GM19467 (cell line): ENCODE measurements at regions not wholly inside any gene's neighbourhood (a gene's known extent, or its start where the extent isn't known, plus 50 kb on each side); places are given as distances from the start of the nearest gene placed in this dataset.
"Not testable (repeated sequence)": the region's sequence is repeated elsewhere in the genome, so short reads cannot be mapped to it uniquely, and the experiment has no call there.

Experiments used
- ATAC-seq: cut with Tn5 transposase; IDR thresholded peaks from one replicate; pipeline ENCODE4 v1.9.1; 2021; ENCODE audit warnings: mild to moderate bottlenecking, moderate library complexity; ENCODE audit not compliant: unreplicated experiment

- ATAC-seq = no peak
Observed at GRCh38 chr12:59407799-59408198, 188.0 kb upstream of the SLC16A7 start.

GRCh38 chr12:59405992-59406391, 189.8 kb upstream of the SLC16A7 start:
- no peak for ATAC-seq

DNA sequence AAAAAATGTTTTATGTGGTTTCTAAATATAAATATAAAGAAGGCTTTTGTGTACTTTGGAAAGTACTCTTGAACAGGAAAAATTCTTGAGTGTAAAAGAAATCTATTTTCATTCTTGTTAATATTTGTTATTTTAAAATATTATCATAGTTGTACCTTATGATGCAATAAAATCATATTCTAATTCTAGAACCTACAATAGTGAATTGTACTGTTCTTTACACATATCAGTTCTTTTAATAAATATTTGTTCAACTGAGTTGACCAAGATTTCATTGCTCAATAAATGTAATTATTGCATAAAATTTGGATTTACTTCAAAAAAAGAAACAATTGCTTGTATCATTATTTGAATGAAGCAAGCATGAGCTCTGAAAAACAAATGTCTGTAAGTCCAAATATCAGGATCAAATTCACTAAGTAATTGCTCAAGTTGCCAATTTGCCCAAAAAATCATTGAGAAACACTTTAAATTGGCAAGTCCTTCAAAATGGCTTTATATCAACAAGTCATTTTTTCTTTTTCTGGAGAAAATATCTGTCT, 191.6 kb upstream of the SLC16A7 start:
- no peak for ATAC-seq

GRCh38 chr12:59403259-59403932, 192.4 kb upstream of the SLC16A7 start:
- peak; percentile 81 for ATAC-seq

GRCh38 chr12:59401862-59402261, 194.0 kb upstream of the SLC16A7 start:
- ATAC-seq = no peak

DNA sequence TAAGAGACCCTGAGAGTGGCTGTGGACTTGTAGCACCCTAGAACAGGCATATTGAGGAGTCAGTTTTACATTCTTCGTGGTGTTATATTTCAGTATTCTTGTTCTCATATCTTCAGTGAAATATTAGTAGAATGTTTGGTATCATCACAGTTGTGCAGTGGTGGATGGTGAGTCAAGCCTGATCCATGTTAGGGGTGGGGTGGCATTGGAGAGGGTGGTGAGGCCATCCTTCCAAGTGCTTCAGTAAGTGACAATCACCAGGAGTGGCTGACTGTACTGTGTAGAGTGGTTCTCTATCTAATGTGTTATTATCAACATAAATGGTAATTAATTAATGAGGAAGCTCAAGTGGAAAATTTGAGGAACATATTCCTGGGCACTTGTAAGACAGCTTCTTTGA, 197.7 kb upstream of the SLC16A7 start:
- no peak for ATAC-seq

DNA sequence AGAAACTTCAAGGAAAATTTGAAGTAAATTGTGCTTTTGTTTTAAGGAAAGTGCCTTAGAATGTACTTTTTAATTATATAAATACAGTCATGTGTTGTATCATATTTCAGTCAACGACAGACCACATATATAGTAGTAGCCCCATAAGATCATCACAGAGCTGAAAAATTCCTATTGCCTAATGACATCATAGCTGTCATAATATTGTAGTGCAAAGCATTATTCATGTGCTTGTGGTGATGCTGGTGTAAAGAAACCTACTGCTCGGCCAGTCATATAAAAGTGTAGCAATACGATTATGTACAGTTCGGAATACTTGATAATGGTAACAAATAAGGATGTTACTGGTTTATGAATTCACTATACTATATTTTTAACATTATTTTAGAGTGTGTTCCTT, 198.9 kb upstream of the SLC16A7 start:
- ATAC-seq = no peak

- ATAC-seq = no peak
Observed at GRCh38 chr12:59396519-59396918, 199.3 kb upstream of the SLC16A7 start.

DNA sequence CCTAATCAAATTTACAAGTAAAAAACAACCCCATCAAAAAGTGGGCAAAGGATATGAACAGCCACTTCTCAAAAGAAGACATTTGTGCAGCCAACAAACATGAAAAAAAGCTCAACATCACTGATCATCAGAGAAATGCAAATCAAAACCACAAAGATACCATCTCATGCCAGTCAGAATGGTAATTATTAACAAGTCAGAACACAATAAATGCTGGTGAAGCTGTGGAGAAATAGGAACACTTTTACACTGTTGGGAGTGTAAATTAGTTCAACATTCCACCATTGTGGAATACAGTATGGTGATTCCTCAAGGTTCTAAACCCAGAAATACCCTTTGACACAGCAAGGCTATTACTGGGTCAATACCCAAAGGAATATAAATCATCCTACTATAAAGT, 200.5 kb upstream of the SLC16A7 start:
- ATAC-seq = not testable (repeated sequence)

- ATAC-seq = no peak
Observed at GRCh38 chr12:59393506-59393905, 202.3 kb upstream of the SLC16A7 start.

GRCh38 chr12:59389968-59390576, 205.8 kb upstream of the SLC16A7 start:
- no peak for ATAC-seq

DNA sequence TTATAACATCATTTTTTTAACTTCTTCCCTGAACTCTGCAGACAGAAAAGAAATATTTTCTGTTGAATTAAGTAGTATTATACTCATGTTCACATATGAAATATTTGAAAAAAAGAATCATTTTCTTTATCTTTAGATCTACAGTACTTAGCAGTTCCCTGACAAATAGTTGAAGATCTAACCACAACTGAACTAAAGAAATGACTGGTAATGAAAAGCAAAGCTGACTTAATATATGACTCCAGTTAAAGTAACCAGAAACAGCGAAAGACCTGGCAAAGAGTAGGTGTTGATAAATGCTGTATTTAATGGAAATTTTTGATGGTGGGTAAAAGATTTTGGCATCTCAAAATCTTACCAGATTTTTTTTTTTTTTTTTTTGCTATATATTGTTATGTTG, 207.1 kb upstream of the SLC16A7 start:
- no peak for ATAC-seq

DNA sequence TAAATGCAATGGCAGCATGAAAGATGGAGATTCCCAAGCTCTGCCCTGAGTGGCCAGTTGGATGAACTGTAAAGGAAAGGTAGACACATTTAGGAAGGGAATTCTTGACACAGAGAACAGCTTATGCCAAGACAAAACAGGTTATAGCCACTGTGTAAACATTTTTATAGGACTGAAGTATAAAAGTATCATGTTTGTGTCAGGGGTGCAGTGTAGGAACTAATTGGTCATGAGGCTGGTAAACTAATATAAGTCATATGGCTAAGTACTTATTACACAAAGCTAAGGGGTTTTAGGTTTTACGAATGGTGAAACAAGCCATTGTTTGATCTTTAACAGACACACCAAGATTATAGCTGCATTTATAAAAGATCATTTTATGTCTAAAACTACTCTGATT, 207.7 kb upstream of the SLC16A7 start:
- ATAC-seq = no peak

GRCh38 chr12:59386236-59386635, 209.6 kb upstream of the SLC16A7 start:
- ATAC-seq = no peak

GRCh38 chr12:59383079-59383822, 212.6 kb upstream of the SLC16A7 start:
- no peak for ATAC-seq

DNA sequence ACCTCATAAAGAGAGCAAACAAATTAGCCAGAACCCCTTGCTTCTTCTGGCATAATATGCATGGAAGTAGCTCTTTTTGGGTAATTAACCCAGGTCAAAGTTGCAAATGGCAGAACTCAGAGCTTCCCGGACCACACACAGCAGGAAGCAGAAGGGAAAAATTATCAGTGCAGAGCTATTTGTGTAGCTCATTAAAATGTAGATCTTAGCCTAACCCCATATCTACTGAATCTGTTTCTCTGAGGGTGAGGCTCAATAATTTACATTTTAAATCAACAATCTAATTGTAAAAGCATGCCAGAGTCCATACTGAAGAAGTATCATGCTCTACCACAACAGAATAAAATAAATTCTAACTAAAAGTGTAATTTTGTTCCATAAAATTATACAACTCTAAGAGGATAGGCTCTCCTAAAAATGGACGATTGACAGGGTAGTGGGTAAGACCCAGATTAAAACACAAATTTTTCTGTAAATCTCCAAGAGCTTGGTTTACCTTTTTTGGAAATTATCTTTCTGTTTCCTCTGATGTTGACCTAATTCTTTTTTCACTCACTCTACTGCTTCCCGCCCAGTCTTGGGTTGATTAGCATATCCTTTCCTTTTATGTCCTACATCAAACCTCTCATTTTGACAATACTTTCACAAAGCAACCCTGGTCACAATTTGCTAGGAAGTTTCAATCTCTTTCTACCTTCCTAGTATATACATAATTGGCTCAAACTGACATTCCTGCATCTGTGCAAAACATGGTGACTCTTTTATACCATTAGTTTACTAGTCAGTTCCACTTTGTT, 213.3 kb upstream of the SLC16A7 start:
- no peak for ATAC-seq

DNA sequence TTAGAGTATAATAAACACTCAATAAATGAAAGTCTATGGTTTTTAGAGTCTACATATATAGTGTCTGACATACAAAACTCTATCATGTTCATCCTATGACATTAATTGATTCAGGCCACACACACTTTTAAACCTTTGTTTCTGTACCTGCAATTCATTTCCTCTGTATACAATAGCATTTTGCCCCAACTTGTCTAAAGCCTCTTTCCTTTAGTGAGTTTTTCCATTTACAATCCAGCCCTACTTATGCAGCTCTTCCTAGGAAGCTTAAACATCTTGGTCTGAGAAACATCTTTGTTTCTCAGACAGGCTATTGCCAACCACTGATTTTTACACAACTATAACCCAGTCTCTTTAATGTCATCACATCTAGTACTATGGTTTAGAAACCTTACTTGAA, 214.7 kb upstream of the SLC16A7 start:
- no peak for ATAC-seq

DNA sequence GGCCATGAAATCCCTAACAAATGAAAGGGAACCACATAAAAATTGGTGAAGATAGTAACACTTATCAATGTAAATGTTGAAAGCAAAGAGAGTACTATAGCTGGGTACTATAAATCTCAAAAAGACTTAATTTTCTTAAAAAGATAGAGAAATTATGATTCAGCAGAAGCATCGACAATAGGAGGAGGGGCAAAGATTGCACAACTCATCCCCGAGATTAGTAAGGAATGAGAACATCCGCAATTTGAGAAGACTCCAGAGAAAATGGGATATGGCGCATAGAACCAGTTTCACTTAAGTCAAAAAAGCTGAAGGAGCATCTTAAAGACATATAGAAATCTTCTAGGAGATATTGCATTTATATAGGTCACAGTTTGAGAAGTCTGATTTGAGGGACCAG, 220.2 kb upstream of the SLC16A7 start:
- ATAC-seq = no peak

DNA sequence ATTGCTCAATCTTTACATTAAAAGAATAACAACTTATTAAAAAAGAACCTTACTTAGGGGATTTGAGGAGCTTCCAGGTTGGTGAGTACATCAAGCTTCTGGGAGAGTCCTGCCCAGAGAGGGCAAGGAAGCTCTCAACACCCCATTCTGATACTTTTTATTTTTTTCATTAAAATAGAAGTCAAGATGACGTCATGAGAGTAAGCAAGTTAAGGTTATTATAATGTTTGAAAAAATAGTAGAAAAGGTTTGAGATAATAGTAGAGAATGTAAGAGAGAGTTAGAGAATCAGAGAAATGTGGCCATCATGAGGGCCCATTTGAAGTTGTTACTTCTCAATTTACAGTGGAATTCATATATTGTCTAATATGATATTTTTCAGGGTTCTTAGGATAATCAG, 221.0 kb upstream of the SLC16A7 start:
- no peak for ATAC-seq

DNA sequence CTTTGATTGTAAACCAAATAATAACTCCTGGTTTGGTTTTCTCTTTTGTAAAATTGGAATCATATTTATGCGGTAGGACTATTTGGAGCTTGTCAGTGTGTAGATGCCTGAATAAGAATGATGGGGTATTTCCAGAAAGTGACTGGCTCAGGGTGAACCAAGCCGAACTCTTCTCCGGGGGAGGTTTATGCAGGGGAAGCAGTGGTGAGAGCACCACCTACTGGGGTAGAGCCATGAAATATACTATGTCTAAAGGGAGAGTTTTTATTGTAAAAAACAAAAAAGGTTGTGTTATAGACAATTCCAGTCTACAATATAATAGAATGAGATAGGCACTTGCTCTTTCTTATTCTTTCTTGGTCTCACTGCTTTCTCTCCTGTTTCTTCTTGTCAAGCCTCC, 222.9 kb upstream of the SLC16A7 start:
- ATAC-seq = no peak

GRCh38 chr12:59370933-59371332, 224.9 kb upstream of the SLC16A7 start:
- ATAC-seq = no peak
